Tibial nerve (tissue), 3 donors: ENCODE measurements at regions not wholly inside any gene's neighbourhood (a gene's known extent, or its start where the extent isn't known, plus 50 kb on each side); places are given as distances from the start of the nearest gene placed in this dataset.

ENCODE experiments used
- CTCF ChIP-seq, 5 experiments: fragments of 200-600 bp in 3 of 5; fragments of 450-650 bp in 2 of 5; sonication (generic) in 3 of 5; IDR thresholded peaks; one replicate each; pipeline ENCODE4 v1.5.1; 2016 to 2019; ENCODE audit warnings: antibody characterized with exemption in 5 of 5, mild to moderate bottlenecking in 3 of 5, moderate library complexity in 2 of 5
- POLR2A ChIP-seq, 2 donors: fragments of 450-650 bp; IDR thresholded peaks; one replicate each; pipeline ENCODE4 v1.6.1; 2017; ENCODE audit warnings: antibody characterized with exemption in 2 of 2, mild to moderate bottlenecking in 2 of 2, moderate library complexity in 2 of 2

GRCh38 chr21:15445327-15445726, 284.5 kb upstream of the USP25 start:
- no peak for TF ChIP-seq CTCF (IDR thresholded peaks at IDR 0.05)
- TF ChIP-seq POLR2A (IDR thresholded peaks at IDR 0.05) = no peak
